ENCODE measurements at regions not wholly inside any gene's neighbourhood (a gene's known extent, or its start where the extent isn't known, plus 50 kb on each side); places are given as distances from the start of the nearest gene placed in this dataset.

GRCh38 chr16:66278111-66278531 lies 88.4 kb upstream of the CDH5 start:
- TF ChIP-seq FOXA1 (IDR thresholded peaks at IDR 0.05) (no peak), LEF1 (IDR thresholded peaks at IDR 0.05; ENCODE audit: borderline replicate concordance) (no peak)

Data from HEK293T (cell line).